GM23338 (cell line): ENCODE measurements at regions not wholly inside any gene's neighbourhood (a gene's known extent, or its start where the extent isn't known, plus 50 kb on each side); places are given as distances from the start of the nearest gene placed in this dataset.

ENCODE experiments used
- ATAC-seq: fragments of 200-7000 bp; cut with Tn5 transposase; 3 replicates; pipeline ENCODE4 v1.9.1; 2020
- DNase-seq: peaks from one replicate; pipeline ENCODE4 v3.0.0-alpha.2; 2015; ENCODE audit warnings: low spot score
- H2AFZ ChIP-seq: fragments of 200-600 bp; sonication (generic); 2 replicates; pipeline ENCODE4 v1.8.0; 2016; ENCODE audit warnings: antibody characterized with exemption, mild to moderate bottlenecking, moderate library complexity
- H3F3A ChIP-seq: fragments of 200-600 bp; sonication (generic); replicated peaks from 2 replicates; pipeline ENCODE4 v1.8.0; 2017; ENCODE audit warnings: antibody characterized with exemption, mixed run types, low read depth
- H3K27ac ChIP-seq: fragments of 200-600 bp; sonication (generic); 2 replicates; pipeline ENCODE4 v1.6.1; 2016; ENCODE audit warnings: low read depth
- H3K27me3 ChIP-seq: fragments of 200-600 bp; sonication (generic); 2 replicates; pipeline ENCODE4 v1.8.0; 2016; ENCODE audit warnings: mild to moderate bottlenecking, mixed run types, moderate library complexity; ENCODE audit not compliant: insufficient read depth
- H3K36me3 ChIP-seq: fragments of 200-600 bp; sonication (generic); 2 replicates; pipeline ENCODE4 v1.8.0; 2016; ENCODE audit warnings: mild to moderate bottlenecking; ENCODE audit not compliant: insufficient read depth
- H3K4me1 ChIP-seq: fragments of 200-600 bp; sonication (generic); 2 replicates; pipeline ENCODE4 v1.8.0; 2016; ENCODE audit warnings: mild to moderate bottlenecking, moderate library complexity; ENCODE audit not compliant: insufficient read depth
- H3K4me2 ChIP-seq: fragments of 200-600 bp; sonication (generic); 2 replicates; pipeline ENCODE4 v1.7.1; 2017; ENCODE audit warnings: mixed run types
- H3K4me3 ChIP-seq: fragments of 200-600 bp; sonication (generic); 2 replicates; pipeline ENCODE4 v1.6.1; 2016; ENCODE audit warnings: mixed run types
- H3K79me2 ChIP-seq: fragments of 200-600 bp; sonication (generic); replicated peaks from 2 replicates; pipeline ENCODE4 v1.8.0; 2017; ENCODE audit warnings: mild to moderate bottlenecking; ENCODE audit not compliant: insufficient read depth
- H3K9me2 ChIP-seq: fragments of 200-600 bp; sonication (generic); 2 replicates; pipeline ENCODE4 v1.8.0; 2017; ENCODE audit not compliant: insufficient read depth
- H4K20me1 ChIP-seq: fragments of 200-600 bp; sonication (generic); replicated peaks from 2 replicates; pipeline ENCODE4 v1.8.0; 2017; ENCODE audit warnings: mild to moderate bottlenecking; ENCODE audit not compliant: insufficient read depth
- H3K27ac Mint-ChIP-seq: 2 replicates; pipeline ENCODE4 v1.8.0; 2020; ENCODE audit warnings: inconsistent platforms, mild to moderate bottlenecking, moderate library complexity, mixed read lengths
- H3K27me3 Mint-ChIP-seq: 3 replicates; pipeline ENCODE4 v1.8.0; 2022; ENCODE audit warnings: low read depth, mild to moderate bottlenecking, moderate library complexity, mixed read lengths, inconsistent platforms; ENCODE audit not compliant: insufficient read depth, poor library complexity
- H3K36me3 Mint-ChIP-seq: 3 replicates; pipeline ENCODE4 v1.8.0; 2021; ENCODE audit warnings: low read depth, mild to moderate bottlenecking, inconsistent platforms, moderate library complexity, mixed read lengths
- H3K4me1 Mint-ChIP-seq: 3 replicates; pipeline ENCODE4 v1.8.0; 2020; ENCODE audit warnings: mild to moderate bottlenecking, inconsistent platforms, mixed read lengths
- H3K4me3 Mint-ChIP-seq: 3 replicates; pipeline ENCODE4 v1.8.0; 2021; ENCODE audit warnings: moderate library complexity, mild to moderate bottlenecking, inconsistent platforms, mixed read lengths
- H3K9me3 Mint-ChIP-seq: 3 replicates; pipeline ENCODE4 v1.8.0; 2020; ENCODE audit warnings: moderate library complexity, mild to moderate bottlenecking, inconsistent platforms, mixed read lengths
- CREB1 ChIP-seq: fragments of 250-450 bp; sonication (Bioruptor Pico); IDR thresholded peaks from 2 replicates; pipeline ENCODE4 v1.5.0; 2020; ENCODE audit warnings: low read depth, mild to moderate bottlenecking, moderate library complexity
- CTCF ChIP-seq, 2 experiments: fragments of 200-600 bp in 1 of 2; sonication (generic) in 1 of 2; conservative IDR thresholded peaks; 2 replicates each; pipeline versions ENCODE4 v1.5.1 to v1.6.1; 2016 to 2017; ENCODE audit warnings: antibody characterized with exemption in 2 of 2, low read depth in 2 of 2, mild to moderate bottlenecking in 2 of 2, moderate library complexity in 1 of 2
- ETS1 ChIP-seq: IDR thresholded peaks from 2 replicates; pipeline ENCODE4 v1.6.1; 2016; ENCODE audit warnings: antibody characterized with exemption
- EZH2 ChIP-seq: fragments of 200-600 bp; sonication (generic); IDR thresholded peaks from one replicate; pipeline ENCODE4 v1.8.0; 2017; ENCODE audit warnings: antibody characterized with exemption, mild to moderate bottlenecking, low read depth; ENCODE audit not compliant: unreplicated experiment
- EZH2phosphoT487 ChIP-seq: fragments of 200-600 bp; sonication (generic); IDR thresholded peaks from one replicate; pipeline ENCODE4 v1.8.1; 2018; ENCODE audit warnings: antibody characterized with exemption; ENCODE audit not compliant: unreplicated experiment
- JUNB ChIP-seq: IDR thresholded peaks from one replicate; pipeline ENCODE4 v1.6.1; 2016; ENCODE audit warnings: antibody characterized with exemption; ENCODE audit not compliant: unreplicated experiment
- NANOG ChIP-seq: IDR thresholded peaks from 2 replicates; pipeline ENCODE4 v1.6.1; 2016; ENCODE audit warnings: antibody characterized with exemption, borderline replicate concordance
- POLR2AphosphoS5 ChIP-seq: IDR thresholded peaks from 2 replicates; pipeline ENCODE4 v1.6.1; 2016; ENCODE audit warnings: antibody characterized with exemption, low read depth
- STAT1 ChIP-seq: IDR thresholded peaks from one replicate; pipeline ENCODE4 v1.6.1; 2016; ENCODE audit warnings: antibody characterized with exemption; ENCODE audit not compliant: unreplicated experiment
- ZNF114 ChIP-seq: fragments of 250-450 bp; sonication (Bioruptor Pico); IDR thresholded peaks from 2 replicates; pipeline ENCODE4 v1.5.0; 2020; ENCODE audit warnings: mild to moderate bottlenecking, moderate library complexity
- ZNF331 ChIP-seq: fragments of 250-450 bp; sonication (Bioruptor Pico); IDR thresholded peaks from 2 replicates; pipeline ENCODE4 v1.5.0; 2020; ENCODE audit warnings: low read depth, mild to moderate bottlenecking, moderate library complexity
- ZNF462 ChIP-seq: fragments of 250-450 bp; sonication (Bioruptor Pico); IDR thresholded peaks from 2 replicates; pipeline ENCODE4 v1.5.0; 2020; ENCODE audit warnings: mild to moderate bottlenecking, moderate library complexity
- TF ChIP-seq, protein P1 (sequence below): IDR thresholded peaks from one replicate; pipeline ENCODE4 v1.6.1; 2018; ENCODE audit warnings: antibody characterized with exemption; ENCODE audit not compliant: unreplicated experiment

- Mint-ChIP-seq H3K27ac (no peak overlapping the region), H3K36me3 (no peaks in the 10 kb centered on the region)
- 0 out of 2 replicates have a peak, but pooled peaks cover 4% of the 10 kb centered on the region for H3K9me2 ChIP-seq
These were observed 239.5 kb upstream of the KLHL29 start for GRCh38 chr2:23145460-23145859.

More at GRCh38 chr2:23145460-23145859, 239.5 kb upstream of the KLHL29 start:
- no peak for DNase-seq
- no peak overlapping the region for H2AFZ ChIP-seq
- no peaks in the 10 kb centered on the region for H3K36me3 ChIP-seq
- H3K27me3 Mint-ChIP-seq, result peaks cover 2% of the 10 kb centered on the region
- no peaks in the 10 kb centered on the region for H3K9me3 Mint-ChIP-seq
- no peak overlapping the region for H3K27ac ChIP-seq
- no peaks in the 10 kb centered on the region for H3K79me2 ChIP-seq
- no peaks in the 10 kb centered on the region for H3K27me3 ChIP-seq
- H3F3A ChIP-seq, result no peaks in the 10 kb centered on the region
- TF ChIP-seq EZH2 (no peak), POLR2AphosphoS5 (no peak), CTCF (conservative IDR thresholded peaks at IDR 0.05; ENCODE audit: low read depth in 2 of 2) (no peak), ZNF114 (CRISPR knock-in tag) (no peak), EZH2phosphoT487 (no peak), STAT1 (no peak), ZNF331 (CRISPR knock-in tag) (no peak), ETS1 (no peak), CREB1 (CRISPR knock-in tag) (no peak), NANOG (no peak), JUNB (no peak), ZNF462 (no peak)
- TF ChIP-seq, protein P1, sequence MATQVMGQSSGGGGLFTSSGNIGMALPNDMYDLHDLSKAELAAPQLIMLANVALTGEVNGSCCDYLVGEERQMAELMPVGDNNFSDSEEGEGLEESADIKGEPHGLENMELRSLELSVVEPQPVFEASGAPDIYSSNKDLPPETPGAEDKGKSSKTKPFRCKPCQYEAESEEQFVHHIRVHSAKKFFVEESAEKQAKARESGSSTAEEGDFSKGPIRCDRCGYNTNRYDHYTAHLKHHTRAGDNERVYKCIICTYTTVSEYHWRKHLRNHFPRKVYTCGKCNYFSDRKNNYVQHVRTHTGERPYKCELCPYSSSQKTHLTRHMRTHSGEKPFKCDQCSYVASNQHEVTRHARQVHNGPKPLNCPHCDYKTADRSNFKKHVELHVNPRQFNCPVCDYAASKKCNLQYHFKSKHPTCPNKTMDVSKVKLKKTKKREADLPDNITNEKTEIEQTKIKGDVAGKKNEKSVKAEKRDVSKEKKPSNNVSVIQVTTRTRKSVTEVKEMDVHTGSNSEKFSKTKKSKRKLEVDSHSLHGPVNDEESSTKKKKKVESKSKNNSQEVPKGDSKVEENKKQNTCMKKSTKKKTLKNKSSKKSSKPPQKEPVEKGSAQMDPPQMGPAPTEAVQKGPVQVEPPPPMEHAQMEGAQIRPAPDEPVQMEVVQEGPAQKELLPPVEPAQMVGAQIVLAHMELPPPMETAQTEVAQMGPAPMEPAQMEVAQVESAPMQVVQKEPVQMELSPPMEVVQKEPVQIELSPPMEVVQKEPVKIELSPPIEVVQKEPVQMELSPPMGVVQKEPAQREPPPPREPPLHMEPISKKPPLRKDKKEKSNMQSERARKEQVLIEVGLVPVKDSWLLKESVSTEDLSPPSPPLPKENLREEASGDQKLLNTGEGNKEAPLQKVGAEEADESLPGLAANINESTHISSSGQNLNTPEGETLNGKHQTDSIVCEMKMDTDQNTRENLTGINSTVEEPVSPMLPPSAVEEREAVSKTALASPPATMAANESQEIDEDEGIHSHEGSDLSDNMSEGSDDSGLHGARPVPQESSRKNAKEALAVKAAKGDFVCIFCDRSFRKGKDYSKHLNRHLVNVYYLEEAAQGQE, result no peak
- no peak overlapping the region for H3K4me3 ChIP-seq
- no peak overlapping the region for H3K4me3 Mint-ChIP-seq
- H3K4me1 ChIP-seq, result no peaks in the 10 kb centered on the region
- no peaks in the 10 kb centered on the region for H4K20me1 ChIP-seq
- no peak overlapping the region for H3K4me2 ChIP-seq
- no peak for ATAC-seq
- H3K4me1 Mint-ChIP-seq, result peaks cover 4% of the 10 kb centered on the region; the same call in 2 of the 3 replicates
